ENCODE measurements at regions not wholly inside any gene's neighbourhood (a gene's known extent, or its start where the extent isn't known, plus 50 kb on each side); places are given as distances from the start of the nearest gene placed in this dataset.

- DNase-seq (no peak), ATAC-seq (no peak)
- H3K27ac ChIP-seq (ENCODE audit: low read length), result no peak overlapping the region
Measured at GRCh38 chr4:124804584-124804983, 92.1 kb upstream of the ANKRD50 start.

DNA sequence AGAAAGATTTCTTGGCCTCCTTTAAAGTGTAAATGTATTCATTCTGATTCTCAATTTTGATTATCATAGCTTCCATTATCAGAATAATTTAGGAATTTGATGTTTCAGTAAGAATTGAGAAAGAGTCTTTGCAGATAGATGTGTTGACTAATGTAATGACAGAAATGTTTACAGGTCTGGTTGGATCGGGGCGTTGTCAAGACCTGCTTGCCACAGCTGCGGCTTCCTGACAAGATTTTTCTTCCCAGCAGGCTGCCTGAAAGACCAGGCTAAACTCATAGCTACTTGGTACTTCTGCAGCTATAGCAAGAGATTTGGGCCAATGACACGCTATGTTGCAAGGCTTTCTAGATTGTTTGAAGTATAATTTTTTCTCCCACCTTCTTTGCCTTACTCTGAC lies 91.5 kb upstream of the ANKRD50 start:
- 88% methylated on average over 4 of the region's 4 CpGs for WGBS
- intact Hi-C loops (cut with DNase I), result no loop called here
- H3K27me3 ChIP-seq (ENCODE audit: control insufficient read depth, insufficient read depth), result no peaks in the 10 kb centered on the region
- DNase-seq, result no peak
- H3K4me1 ChIP-seq (ENCODE audit: control insufficient read depth, insufficient read depth, low read length), result no peaks in the 10 kb centered on the region
- H3K27ac ChIP-seq (ENCODE audit: low read length), result no peak overlapping the region
- no peaks in the 10 kb centered on the region for H3K9me3 ChIP-seq (ENCODE audit: control insufficient read depth, low read length)
- ATAC-seq, result no peak
- H3K4me3 ChIP-seq (ENCODE audit: low read length), result no peak overlapping the region

More at GRCh38 chr4:124804584-124804983, 92.1 kb upstream of the ANKRD50 start:
- no peaks in the 10 kb centered on the region for H3K27me3 ChIP-seq (ENCODE audit: control insufficient read depth, insufficient read depth)
- H3K9me3 ChIP-seq (ENCODE audit: control insufficient read depth, low read length), result no peaks in the 10 kb centered on the region
- H3K4me3 ChIP-seq (ENCODE audit: low read length), result no peak overlapping the region
- no peaks in the 10 kb centered on the region for H3K4me1 ChIP-seq (ENCODE audit: control insufficient read depth, insufficient read depth, low read length)
- intact Hi-C loops (cut with DNase I), result no loop called here

DNA sequence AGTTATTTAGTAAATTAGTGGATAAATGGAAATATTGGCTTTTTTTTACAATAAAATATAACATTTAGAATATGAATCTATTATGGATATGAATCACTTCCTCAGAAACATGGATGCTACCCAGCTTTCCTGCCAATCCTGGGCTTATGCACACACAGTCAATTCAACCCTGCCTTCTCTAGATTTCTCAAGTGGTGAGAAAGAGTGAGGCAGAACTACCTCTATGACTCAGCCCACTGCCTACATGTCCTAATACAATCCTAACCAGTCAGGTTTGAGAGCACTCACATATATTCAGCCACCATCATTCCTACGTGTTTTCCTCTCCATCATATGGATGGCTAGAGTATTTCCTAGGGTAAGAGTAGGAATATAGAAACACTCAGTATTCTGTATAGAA lies 91.1 kb upstream of the ANKRD50 start:
- no peak for ATAC-seq
- 86% methylated on average over 1 of the region's 1 CpG for whole genome bisulfite sequencing
- no peaks in the 10 kb centered on the region for H3K27me3 ChIP-seq (ENCODE audit: control insufficient read depth, insufficient read depth)

DNA sequence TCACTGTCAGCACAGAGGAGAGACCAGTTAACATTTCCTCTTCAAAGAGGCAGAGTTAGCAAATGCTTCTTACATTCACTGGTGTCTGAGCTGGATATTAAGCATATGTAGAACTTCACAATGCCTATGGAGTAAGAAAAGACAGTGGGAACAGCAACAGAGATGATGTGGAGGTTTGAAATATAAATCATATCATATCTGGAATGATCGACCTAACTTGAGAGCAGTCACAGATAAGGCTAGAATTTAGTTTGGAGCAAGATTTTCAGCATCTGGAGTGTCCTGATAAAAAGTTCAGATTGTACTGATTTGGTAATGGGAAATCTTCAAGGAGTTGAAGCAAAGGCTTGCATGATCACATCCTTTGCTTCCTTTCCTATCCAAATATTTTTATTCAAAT lies 90.5 kb upstream of the ANKRD50 start:
- WGBS, result 23% methylated on average over 1 of the region's 1 CpG
- Histone ChIP-seq H3K27ac (ENCODE audit: low read length) (no peak overlapping the region), H3K4me3 (ENCODE audit: low read length) (no peak overlapping the region), H3K4me1 (ENCODE audit: control insufficient read depth, insufficient read depth, low read length) (no peaks in the 10 kb centered on the region), H3K27me3 (ENCODE audit: control insufficient read depth, insufficient read depth) (no peaks in the 10 kb centered on the region), H3K9me3 (ENCODE audit: control insufficient read depth, low read length) (no peaks in the 10 kb centered on the region)
- no peak for DNase-seq
- intact Hi-C loops (cut with DNase I), result no loop called here
- ATAC-seq, result no peak

More for the DNA sequence above, 91.1 kb upstream of the ANKRD50 start:
- no peak overlapping the region for H3K4me3 ChIP-seq (ENCODE audit: low read length)
- H3K27ac ChIP-seq (ENCODE audit: low read length), result no peak overlapping the region
- no peaks in the 10 kb centered on the region for H3K9me3 ChIP-seq (ENCODE audit: control insufficient read depth, low read length)
- intact Hi-C loops (cut with DNase I), result no loop called here
- H3K4me1 ChIP-seq (ENCODE audit: control insufficient read depth, insufficient read depth, low read length), result no peaks in the 10 kb centered on the region
- DNase-seq, result no peak

GRCh38 chr4:124797223-124797622 lies 84.7 kb upstream of the ANKRD50 start:
- Histone ChIP-seq H3K4me3 (ENCODE audit: low read length) (no peak overlapping the region), H3K4me1 (ENCODE audit: control insufficient read depth, insufficient read depth, low read length) (no peaks in the 10 kb centered on the region), H3K27me3 (ENCODE audit: control insufficient read depth, insufficient read depth) (no peaks in the 10 kb centered on the region), H3K27ac (ENCODE audit: low read length) (no peak overlapping the region), H3K9me3 (ENCODE audit: control insufficient read depth, low read length) (no peaks in the 10 kb centered on the region)
- no peak for DNase-seq
- intact Hi-C loops (cut with DNase I), result no loop called here
- no peak for ATAC-seq
- WGBS, result 46% methylated on average over 3 of the region's 3 CpGs

DNA sequence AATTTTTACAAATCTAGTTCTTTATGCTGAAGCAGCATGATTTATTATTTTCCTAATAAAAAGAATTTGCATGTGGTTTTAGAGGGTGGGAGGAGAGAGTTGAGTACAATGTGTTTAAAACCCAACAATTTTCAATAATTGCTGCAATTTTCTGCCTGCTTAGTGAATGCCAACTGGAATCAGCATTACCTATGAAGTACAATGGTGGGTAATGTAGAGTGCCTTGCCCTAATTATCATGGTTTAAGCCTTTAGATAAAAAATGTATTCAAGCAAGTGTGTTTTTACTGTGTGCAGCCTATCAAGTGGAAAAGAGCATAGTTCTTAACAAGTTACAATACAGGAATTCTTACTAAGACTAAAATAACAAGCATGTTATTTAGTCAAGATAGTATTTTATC lies 77.9 kb upstream of the ANKRD50 start:
- Histone ChIP-seq H3K4me3 (ENCODE audit: low read length) (no peak overlapping the region), H3K27ac (ENCODE audit: low read length) (no peak overlapping the region), H3K27me3 (ENCODE audit: control insufficient read depth, insufficient read depth) (no peaks in the 10 kb centered on the region), H3K4me1 (ENCODE audit: control insufficient read depth, insufficient read depth, low read length) (no peaks in the 10 kb centered on the region), H3K9me3 (ENCODE audit: control insufficient read depth, low read length) (no peaks in the 10 kb centered on the region)
- intact Hi-C loops (cut with DNase I), result no loop called here
- ATAC-seq, result no peak
- no peak for DNase-seq

- 82% methylated on average over 2 of the region's 2 CpGs for WGBS
- intact Hi-C loops (cut with DNase I), result no loop called here
- Histone ChIP-seq H3K4me3 (ENCODE audit: low read length) (no peak overlapping the region), H3K27ac (ENCODE audit: low read length) (no peak overlapping the region), H3K27me3 (ENCODE audit: control insufficient read depth, insufficient read depth) (no peaks in the 10 kb centered on the region), H3K9me3 (ENCODE audit: control insufficient read depth, low read length) (no peaks in the 10 kb centered on the region), H3K4me1 (ENCODE audit: control insufficient read depth, insufficient read depth, low read length) (no peaks in the 10 kb centered on the region)
- ATAC-seq, result no peak
- no peak for DNase-seq
Measured at GRCh38 chr4:124786634-124787033, 74.1 kb upstream of the ANKRD50 start.

DNA sequence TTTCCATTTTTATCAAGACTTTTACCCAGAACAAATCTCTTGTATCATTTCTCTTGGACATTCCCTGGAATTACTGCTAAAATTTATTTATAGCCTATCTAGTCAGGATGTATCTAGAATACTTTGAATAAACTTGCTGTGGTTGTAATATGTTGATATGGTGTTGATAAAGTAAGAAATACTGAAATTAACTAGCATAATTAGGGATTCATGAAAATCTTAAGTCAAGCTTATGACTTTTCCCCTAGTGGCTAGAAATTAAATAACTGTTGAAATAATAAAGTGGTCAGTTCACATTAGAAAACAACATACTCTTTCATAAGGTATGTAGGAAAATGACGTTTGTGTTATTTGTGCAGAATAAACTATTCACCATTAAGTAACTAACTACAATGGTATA lies 73.1 kb upstream of the ANKRD50 start:
- DNase-seq (no peak), ATAC-seq (no peak)
- WGBS, result 63% methylated on average over 1 of the region's 1 CpG
- Histone ChIP-seq H3K9me3 (ENCODE audit: control insufficient read depth, low read length) (no peaks in the 10 kb centered on the region), H3K4me1 (ENCODE audit: control insufficient read depth, insufficient read depth, low read length) (no peaks in the 10 kb centered on the region), H3K27ac (ENCODE audit: low read length) (no peak overlapping the region), H3K4me3 (ENCODE audit: low read length) (no peak overlapping the region), H3K27me3 (ENCODE audit: control insufficient read depth, insufficient read depth) (no peaks in the 10 kb centered on the region)
- intact Hi-C loops (cut with DNase I), result no loop called here

- no peak overlapping the region for H3K27ac ChIP-seq (ENCODE audit: low read length)
- DNase-seq, result no peak
- H3K9me3 ChIP-seq (ENCODE audit: control insufficient read depth, low read length), result no peaks in the 10 kb centered on the region
- no peak for ATAC-seq
- H3K27me3 ChIP-seq (ENCODE audit: control insufficient read depth, insufficient read depth), result no peaks in the 10 kb centered on the region
- H3K4me3 ChIP-seq (ENCODE audit: low read length), result no peak overlapping the region
- no peaks in the 10 kb centered on the region for H3K4me1 ChIP-seq (ENCODE audit: control insufficient read depth, insufficient read depth, low read length)
- intact Hi-C loops (cut with DNase I), result no loop called here
Measured at GRCh38 chr4:124783847-124784246, 71.3 kb upstream of the ANKRD50 start.

DNA sequence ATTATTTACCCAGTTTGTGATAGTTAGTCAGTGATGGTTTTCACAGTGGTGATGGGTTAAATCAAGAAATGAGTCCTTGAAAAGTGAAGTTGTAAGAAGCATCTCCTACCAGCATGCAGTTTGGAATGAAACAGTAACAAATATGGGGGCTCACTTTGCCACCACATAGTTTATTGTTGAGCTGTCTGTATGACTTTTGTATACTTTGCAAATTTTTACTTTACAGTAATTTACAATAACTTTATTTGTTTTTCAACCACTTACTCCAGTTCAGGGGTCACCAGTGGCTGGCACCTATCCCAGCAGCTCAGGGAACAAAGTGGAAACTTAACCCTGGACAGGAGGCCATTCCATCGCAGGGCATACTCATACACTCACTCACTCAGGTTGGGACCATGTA lies 64.5 kb upstream of the ANKRD50 start:
- intact Hi-C loops (cut with DNase I), result no loop called here
- Histone ChIP-seq H3K27me3 (ENCODE audit: control insufficient read depth, insufficient read depth) (no peaks in the 10 kb centered on the region), H3K4me3 (ENCODE audit: low read length) (no peak overlapping the region), H3K9me3 (ENCODE audit: control insufficient read depth, low read length) (no peaks in the 10 kb centered on the region), H3K4me1 (ENCODE audit: control insufficient read depth, insufficient read depth, low read length) (no peaks in the 10 kb centered on the region), H3K27ac (ENCODE audit: low read length) (no peak overlapping the region)
- ATAC-seq (no peak), DNase-seq (no peak)
- WGBS, result 80% methylated on average over 1 of the region's 1 CpG

DNA sequence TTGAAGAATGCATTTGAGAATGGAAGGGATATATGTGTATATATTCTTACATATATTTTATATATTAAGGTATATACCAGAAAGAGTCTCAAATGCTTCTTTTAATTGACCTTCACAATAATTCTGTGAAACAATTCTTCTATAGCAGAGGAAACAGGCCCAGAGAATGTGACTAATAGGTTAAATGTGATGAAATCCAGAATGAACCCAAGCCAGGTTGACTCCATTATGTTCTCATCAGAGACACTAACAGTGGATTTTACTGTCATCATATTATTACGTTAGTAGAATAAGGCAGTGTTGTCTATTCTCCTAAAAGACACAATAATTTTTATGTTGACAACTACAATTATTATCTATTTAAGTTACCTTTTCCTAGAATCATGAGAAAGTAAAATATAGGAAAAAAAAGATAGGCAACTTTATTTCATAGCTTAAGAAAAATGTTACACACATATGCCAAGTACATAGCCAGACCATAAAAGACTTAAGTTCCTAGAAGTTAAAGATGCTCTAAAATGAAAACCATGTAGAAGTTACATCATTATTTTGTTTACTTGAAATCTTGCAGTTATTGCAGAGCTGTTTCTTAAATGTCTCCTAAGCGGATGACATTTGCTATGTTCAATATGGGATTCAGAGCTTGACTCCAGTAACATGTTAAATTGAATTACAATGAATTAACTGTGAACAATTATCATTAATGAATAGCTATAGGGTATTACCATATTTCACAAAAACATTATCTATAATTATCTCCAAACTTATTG lies 56.2 kb upstream of the ANKRD50 start:
- Histone ChIP-seq H3K9me3 (ENCODE audit: control insufficient read depth, low read length) (no peaks in the 10 kb centered on the region), H3K4me1 (ENCODE audit: control insufficient read depth, insufficient read depth, low read length) (no peaks in the 10 kb centered on the region), H3K4me3 (ENCODE audit: low read length) (no peak overlapping the region), H3K27ac (ENCODE audit: low read length) (no peak overlapping the region), H3K27me3 (ENCODE audit: control insufficient read depth, insufficient read depth) (no peaks in the 10 kb centered on the region)
- WGBS, result 63% methylated on average over 2 of the region's 2 CpGs
- intact Hi-C loops (cut with DNase I), result no loop called here
- ATAC-seq (no peak), DNase-seq (no peak)

- ATAC-seq (no peak), DNase-seq (no peak)
- H3K27me3 ChIP-seq (ENCODE audit: control insufficient read depth, insufficient read depth), result no peaks in the 10 kb centered on the region
- no peaks in the 10 kb centered on the region for H3K9me3 ChIP-seq (ENCODE audit: control insufficient read depth, low read length)
- no peaks in the 10 kb centered on the region for H3K4me1 ChIP-seq (ENCODE audit: control insufficient read depth, insufficient read depth, low read length)
- H3K27ac ChIP-seq (ENCODE audit: low read length), result no peak overlapping the region
- intact Hi-C loops (cut with DNase I), result no loop called here
- WGBS, result 29% methylated on average over 1 of the region's 1 CpG
- H3K4me3 ChIP-seq (ENCODE audit: low read length), result no peak overlapping the region
Measured at GRCh38 chr4:124762956-124763355, 50.4 kb upstream of the ANKRD50 start.

Data from right cardiac atrium (tissue), 5 donors.